ENCODE measurements at regions not wholly inside any gene's neighbourhood (a gene's known extent, or its start where the extent isn't known, plus 50 kb on each side); places are given as distances from the start of the nearest gene placed in this dataset.

GRCh38 chr9:108772301-108772894, 83.4 kb downstream of the ACTL7B start:
- DNase-seq (no peak), ATAC-seq (ENCODE audit: low FRiP score) (no peak)
- Histone ChIP-seq H3K4me1 (ENCODE audit: control insufficient read depth in 1 of 2, insufficient read depth in 2 of 2, low read length in 2 of 2) (no peaks in the 10 kb centered on the region), H3K4me3 (ENCODE audit: low read length in 2 of 2) (no peak overlapping the region), H3K27me3 (ENCODE audit: control insufficient read depth in 1 of 2, insufficient read depth in 2 of 2, low read length in 1 of 2) (no peaks in the 10 kb centered on the region), H3K9me3 (ENCODE audit: control insufficient read depth, low read length) (peaks cover 3% of the 10 kb centered on the region), H3K36me3 (ENCODE audit: control insufficient read depth in 1 of 2, insufficient read depth in 2 of 2, low read length in 1 of 2) (no peaks in the 10 kb centered on the region), H3K27ac (ENCODE audit: low read depth in 1 of 2, low read length in 2 of 2) (no peak overlapping the region)
- intact Hi-C loops (cut with DNase I), result no loop called here
- 6 to 7% methylated on average over 6 of the region's 6 CpGs for WGBS, 2 donors

GRCh38 chr9:108768744-108769143, 87.0 kb downstream of the ACTL7B start:
- Histone ChIP-seq H3K27ac (ENCODE audit: low read depth in 1 of 2, low read length in 2 of 2) (no peak overlapping the region), H3K36me3 (ENCODE audit: control insufficient read depth in 1 of 2, insufficient read depth in 2 of 2, low read length in 1 of 2) (no peaks in the 10 kb centered on the region), H3K4me1 (ENCODE audit: control insufficient read depth in 1 of 2, insufficient read depth in 2 of 2, low read length in 2 of 2) (no peaks in the 10 kb centered on the region), H3K4me3 (ENCODE audit: low read length in 2 of 2) (no peak overlapping the region), H3K27me3 (ENCODE audit: control insufficient read depth in 1 of 2, insufficient read depth in 2 of 2, low read length in 1 of 2) (no peaks in the 10 kb centered on the region), H3K9me3 (ENCODE audit: control insufficient read depth, low read length) (peaks cover 3% of the 10 kb centered on the region)
- no peak for DNase-seq
- intact Hi-C loops (cut with DNase I), result loop anchor here (5.0 to 10.0 kb wide), 3 partner anchors 204 to 1304 kb away; no protein-coding TSS in a partner anchor
- ATAC-seq (ENCODE audit: low FRiP score), result no peak
- WGBS, 2 donors, result 83 to 92% methylated on average over 5 of the region's 5 CpGs

GRCh38 chr9:108766626-108767161, 89.1 kb downstream of the ACTL7B start:
- H3K27me3 ChIP-seq (ENCODE audit: control insufficient read depth in 1 of 2, insufficient read depth in 2 of 2, low read length in 1 of 2), result no peaks in the 10 kb centered on the region
- H3K36me3 ChIP-seq (ENCODE audit: control insufficient read depth in 1 of 2, insufficient read depth in 2 of 2, low read length in 1 of 2), result no peaks in the 10 kb centered on the region
- no peak for ATAC-seq (ENCODE audit: low FRiP score)
- no peaks in the 10 kb centered on the region for H3K4me1 ChIP-seq (ENCODE audit: control insufficient read depth in 1 of 2, insufficient read depth in 2 of 2, low read length in 2 of 2)
- H3K27ac ChIP-seq (ENCODE audit: low read depth in 1 of 2, low read length in 2 of 2), result no peak overlapping the region
- WGBS, 2 donors, result 90 to 94% methylated on average over 3 of the region's 3 CpGs
- intact Hi-C loops (cut with DNase I), result loop anchor here (5.0 to 10.0 kb wide), 3 partner anchors 202 to 1302 kb away; no protein-coding TSS in a partner anchor
- H3K4me3 ChIP-seq (ENCODE audit: low read length in 2 of 2), result no peak overlapping the region
- DNase-seq, result no peak
- peaks cover 3% of the 10 kb centered on the region for H3K9me3 ChIP-seq (ENCODE audit: control insufficient read depth, low read length)

- ATAC-seq (ENCODE audit: low FRiP score) (no peak), DNase-seq (no peak)
- H3K4me3 ChIP-seq (ENCODE audit: low read length in 2 of 2), result no peak overlapping the region
- H3K27me3 ChIP-seq (ENCODE audit: control insufficient read depth in 1 of 2, insufficient read depth in 2 of 2, low read length in 1 of 2), result no peaks in the 10 kb centered on the region
- 94% methylated on average over 5 of the region's 5 CpGs for WGBS, 2 donors
- no peaks in the 10 kb centered on the region for H3K4me1 ChIP-seq (ENCODE audit: control insufficient read depth in 1 of 2, insufficient read depth in 2 of 2, low read length in 2 of 2)
- peaks cover 3% of the 10 kb centered on the region for H3K9me3 ChIP-seq (ENCODE audit: control insufficient read depth, low read length)
- intact Hi-C loops (cut with DNase I), result loop anchor here (5.0 to 10.0 kb wide), 3 partner anchors 200 to 1300 kb away; no protein-coding TSS in a partner anchor
- H3K27ac ChIP-seq (ENCODE audit: low read depth in 1 of 2, low read length in 2 of 2), result no peak overlapping the region
- no peaks in the 10 kb centered on the region for H3K36me3 ChIP-seq (ENCODE audit: control insufficient read depth in 1 of 2, insufficient read depth in 2 of 2, low read length in 1 of 2)
Measured at GRCh38 chr9:108765265-108765664, 90.5 kb downstream of the ACTL7B start.

- Histone ChIP-seq H3K27ac (ENCODE audit: low read depth in 1 of 2, low read length in 2 of 2) (no peak overlapping the region), H3K27me3 (ENCODE audit: control insufficient read depth in 1 of 2, insufficient read depth in 2 of 2, low read length in 1 of 2) (no peaks in the 10 kb centered on the region), H3K9me3 (ENCODE audit: control insufficient read depth, low read length) (no peaks in the 10 kb centered on the region), H3K4me1 (ENCODE audit: control insufficient read depth in 1 of 2, insufficient read depth in 2 of 2, low read length in 2 of 2) (no peaks in the 10 kb centered on the region), H3K36me3 (ENCODE audit: control insufficient read depth in 1 of 2, insufficient read depth in 2 of 2, low read length in 1 of 2) (no peaks in the 10 kb centered on the region), H3K4me3 (ENCODE audit: low read length in 2 of 2) (no peak overlapping the region)
- intact Hi-C loops (cut with DNase I), result loop anchor here in 1 of 2 donors (10.0 kb wide), 2 partner anchors 198 to 1298 kb away; no protein-coding TSS in a partner anchor
- ATAC-seq (ENCODE audit: low FRiP score) (no peak), DNase-seq (no peak)
- 82 to 86% methylated on average over 13 of the region's 13 CpGs for WGBS, 2 donors
Measured at GRCh38 chr9:108762348-108763055, 93.3 kb downstream of the ACTL7B start.

- DNase-seq (peak; percentile 57 to 80), ATAC-seq (ENCODE audit: low FRiP score) (peak; percentile 85)
- Histone ChIP-seq H3K27ac (ENCODE audit: low read depth in 1 of 2, low read length in 2 of 2) (no peak overlapping the region), H3K36me3 (ENCODE audit: control insufficient read depth in 1 of 2, insufficient read depth in 2 of 2, low read length in 1 of 2) (no peaks in the 10 kb centered on the region), H3K27me3 (ENCODE audit: control insufficient read depth in 1 of 2, insufficient read depth in 2 of 2, low read length in 1 of 2) (no peaks in the 10 kb centered on the region), H3K9me3 (ENCODE audit: control insufficient read depth, low read length) (no peaks in the 10 kb centered on the region), H3K4me1 (ENCODE audit: control insufficient read depth in 1 of 2, insufficient read depth in 2 of 2, low read length in 2 of 2) (no peaks in the 10 kb centered on the region), H3K4me3 (ENCODE audit: low read length in 2 of 2) (no peak overlapping the region)
- 18% methylated on average over 9 of the region's 9 CpGs for WGBS, 2 donors
- intact Hi-C loops (cut with DNase I), result loop anchor here in 1 of 2 donors (10.0 kb wide), 2 partner anchors 197 to 1297 kb away; no protein-coding TSS in a partner anchor
Measured at GRCh38 chr9:108761655-108762347, 94.0 kb downstream of the ACTL7B start.

GRCh38 chr9:108760841-108761240, 94.9 kb downstream of the ACTL7B start:
- H3K9me3 ChIP-seq (ENCODE audit: control insufficient read depth, low read length), result no peaks in the 10 kb centered on the region
- intact Hi-C loops (cut with DNase I), result loop anchor here in 1 of 2 donors (10.0 kb wide), 2 partner anchors 196 to 1296 kb away; no protein-coding TSS in a partner anchor
- 97 to 98% methylated on average over 2 of the region's 2 CpGs for WGBS, 2 donors

GRCh38 chr9:108759835-108760234, 96.0 kb downstream of the ACTL7B start:
- WGBS, 2 donors, result 87 to 94% methylated on average over 2 of the region's 2 CpGs
- intact Hi-C loops (cut with DNase I), result loop anchor here in 1 of 2 donors (10.0 kb wide), 2 partner anchors 195 to 1295 kb away; no protein-coding TSS in a partner anchor

More at GRCh38 chr9:108760841-108761240, 94.9 kb downstream of the ACTL7B start:
- Histone ChIP-seq H3K4me3 (ENCODE audit: low read length in 2 of 2) (no peak overlapping the region), H3K36me3 (ENCODE audit: control insufficient read depth in 1 of 2, insufficient read depth in 2 of 2, low read length in 1 of 2) (no peaks in the 10 kb centered on the region), H3K4me1 (ENCODE audit: control insufficient read depth in 1 of 2, insufficient read depth in 2 of 2, low read length in 2 of 2) (no peaks in the 10 kb centered on the region), H3K27ac (ENCODE audit: low read depth in 1 of 2, low read length in 2 of 2) (no peak overlapping the region), H3K27me3 (ENCODE audit: control insufficient read depth in 1 of 2, insufficient read depth in 2 of 2, low read length in 1 of 2) (no peaks in the 10 kb centered on the region)
- DNase-seq (no peak), ATAC-seq (ENCODE audit: low FRiP score) (no peak)

More at GRCh38 chr9:108759835-108760234, 96.0 kb downstream of the ACTL7B start:
- H3K27me3 ChIP-seq (ENCODE audit: control insufficient read depth in 1 of 2, insufficient read depth in 2 of 2, low read length in 1 of 2), result no peaks in the 10 kb centered on the region
- no peak overlapping the region for H3K4me3 ChIP-seq (ENCODE audit: low read length in 2 of 2)
- H3K4me1 ChIP-seq (ENCODE audit: control insufficient read depth in 1 of 2, insufficient read depth in 2 of 2, low read length in 2 of 2), result no peaks in the 10 kb centered on the region
- H3K36me3 ChIP-seq (ENCODE audit: control insufficient read depth in 1 of 2, insufficient read depth in 2 of 2, low read length in 1 of 2), result no peaks in the 10 kb centered on the region
- ATAC-seq (ENCODE audit: low FRiP score) (no peak), DNase-seq (no peak)
- no peaks in the 10 kb centered on the region for H3K9me3 ChIP-seq (ENCODE audit: control insufficient read depth, low read length)
- no peak overlapping the region for H3K27ac ChIP-seq (ENCODE audit: low read depth in 1 of 2, low read length in 2 of 2)
